GM23248 (cell line): ENCODE measurements at regions not wholly inside any gene's neighbourhood (a gene's known extent, or its start where the extent isn't known, plus 50 kb on each side); places are given as distances from the start of the nearest gene placed in this dataset.

Experiments
- EZH2 ChIP-seq: fragments of 200-600 bp; sonication (generic); IDR thresholded peaks from 2 replicates; pipeline ENCODE4 v1.6.1; 2018; ENCODE audit warnings: antibody characterized with exemption, mild to moderate bottlenecking; ENCODE audit not compliant: insufficient read depth, poor library complexity, severe bottlenecking
- EZH2phosphoT487 ChIP-seq: fragments of 200-600 bp; sonication (generic); IDR thresholded peaks from 2 replicates; pipeline ENCODE4 v1.6.1; 2018; ENCODE audit warnings: antibody characterized with exemption, moderate library complexity, mild to moderate bottlenecking, low read depth; ENCODE audit not compliant: insufficient read depth

GRCh38 chr10:131621784-131622624 is 278.8 kb upstream of the PPP2R2D start:
- no peak for TF ChIP-seq EZH2phosphoT487
- TF ChIP-seq EZH2, result no peak
